ENCODE measurements at regions not wholly inside any gene's neighbourhood (a gene's known extent, or its start where the extent isn't known, plus 50 kb on each side); places are given as distances from the start of the nearest gene placed in this dataset.

DNA sequence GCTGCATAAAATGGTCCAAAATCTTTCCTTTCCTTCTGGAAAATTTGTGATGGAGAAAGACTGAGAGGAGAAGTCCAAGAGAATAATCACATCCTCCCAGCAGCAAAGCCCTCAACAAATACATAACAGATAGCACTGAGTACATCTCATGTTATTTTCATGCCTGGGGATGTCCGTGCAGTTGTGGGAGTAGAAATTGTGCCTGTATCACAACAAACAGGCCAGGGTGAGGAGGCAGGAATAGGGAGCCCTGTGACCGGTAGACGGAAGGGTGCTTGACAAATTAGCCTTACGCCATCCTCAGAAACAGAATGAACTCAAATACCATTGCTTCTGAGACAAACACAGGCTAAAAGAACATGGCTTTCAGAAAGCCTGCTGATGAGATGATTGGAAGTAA is 333.2 kb upstream of the UMPS start:
- TF ChIP-seq, protein P1, sequence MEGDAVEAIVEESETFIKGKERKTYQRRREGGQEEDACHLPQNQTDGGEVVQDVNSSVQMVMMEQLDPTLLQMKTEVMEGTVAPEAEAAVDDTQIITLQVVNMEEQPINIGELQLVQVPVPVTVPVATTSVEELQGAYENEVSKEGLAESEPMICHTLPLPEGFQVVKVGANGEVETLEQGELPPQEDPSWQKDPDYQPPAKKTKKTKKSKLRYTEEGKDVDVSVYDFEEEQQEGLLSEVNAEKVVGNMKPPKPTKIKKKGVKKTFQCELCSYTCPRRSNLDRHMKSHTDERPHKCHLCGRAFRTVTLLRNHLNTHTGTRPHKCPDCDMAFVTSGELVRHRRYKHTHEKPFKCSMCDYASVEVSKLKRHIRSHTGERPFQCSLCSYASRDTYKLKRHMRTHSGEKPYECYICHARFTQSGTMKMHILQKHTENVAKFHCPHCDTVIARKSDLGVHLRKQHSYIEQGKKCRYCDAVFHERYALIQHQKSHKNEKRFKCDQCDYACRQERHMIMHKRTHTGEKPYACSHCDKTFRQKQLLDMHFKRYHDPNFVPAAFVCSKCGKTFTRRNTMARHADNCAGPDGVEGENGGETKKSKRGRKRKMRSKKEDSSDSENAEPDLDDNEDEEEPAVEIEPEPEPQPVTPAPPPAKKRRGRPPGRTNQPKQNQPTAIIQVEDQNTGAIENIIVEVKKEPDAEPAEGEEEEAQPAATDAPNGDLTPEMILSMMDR (IDR thresholded peaks at IDR 0.05) = no peak
- no peak for TF ChIP-seq EP300 (IDR thresholded peaks at IDR 0.05)
- no peak for TF ChIP-seq POLR2A (IDR thresholded peaks at IDR 0.05)
